Suppressor macrophage treated with lipopolysaccharide for 1 hour (primary cell): ENCODE measurements at regions not wholly inside any gene's neighbourhood (a gene's known extent, or its start where the extent isn't known, plus 50 kb on each side); places are given as distances from the start of the nearest gene placed in this dataset.
A peak's percentile ranks its signal among the peaks of the same experiment; 100 is the strongest.

Source experiments
- DNase-seq, 3 donors: peaks; one replicate each; pipeline ENCODE4 v3.0.0-alpha.2; 2020 to 2022

GRCh38 chr12:75786070-75786469 lies 245.5 kb downstream of the PHLDA1 start:
- no peak for DNase-seq

GRCh38 chr12:75784591-75784990 lies 247.0 kb downstream of the PHLDA1 start:
- DNase-seq, result no peak

GRCh38 chr12:75783093-75783877 lies 248.3 kb downstream of the PHLDA1 start:
- DNase-seq, result no peak

- no peak for DNase-seq
These were observed 249.5 kb downstream of the PHLDA1 start for GRCh38 chr12:75782069-75782581.

GRCh38 chr12:75781532-75782046 lies 250.0 kb downstream of the PHLDA1 start:
- peak in 2 of 3 donors; percentile 20 to 28 for DNase-seq

- no peak for DNase-seq
These were observed 251.6 kb downstream of the PHLDA1 start for GRCh38 chr12:75779891-75780496.

GRCh38 chr12:75774261-75775052 lies 257.1 kb downstream of the PHLDA1 start:
- DNase-seq, result no peak

GRCh38 chr12:75773377-75773776 lies 258.2 kb downstream of the PHLDA1 start:
- no peak for DNase-seq

- DNase-seq, result no peak
These were observed 259.6 kb upstream of the KRR1 start for GRCh38 chr12:75771023-75771422.

- DNase-seq, result no peak
These were observed 256.5 kb upstream of the KRR1 start for GRCh38 chr12:75767957-75768356.

- peak in 1 of 3 donors; percentile 31 for DNase-seq
These were observed 255.1 kb upstream of the KRR1 start for GRCh38 chr12:75766263-75767160.

- no peak for DNase-seq
These were observed 254.0 kb upstream of the KRR1 start for GRCh38 chr12:75765170-75766059.

- no peak for DNase-seq
These were observed 252.9 kb upstream of the KRR1 start for GRCh38 chr12:75764091-75764841.

- no peak for DNase-seq
These were observed 249.3 kb upstream of the KRR1 start for GRCh38 chr12:75760573-75761294.

- peak; percentile 39 to 82 (median 75) for DNase-seq
These were observed 248.6 kb upstream of the KRR1 start for GRCh38 chr12:75759842-75760572.

- DNase-seq, result no peak
These were observed 247.8 kb upstream of the KRR1 start for GRCh38 chr12:75759196-75759595.

GRCh38 chr12:75756771-75757170 lies 245.4 kb upstream of the KRR1 start:
- no peak for DNase-seq

GRCh38 chr12:75756111-75756510 lies 244.7 kb upstream of the KRR1 start:
- no peak for DNase-seq

GRCh38 chr12:75754698-75755097 lies 243.3 kb upstream of the KRR1 start:
- no peak for DNase-seq
